SH-SY5Y (cell line): ENCODE measurements at regions not wholly inside any gene's neighbourhood (a gene's known extent, or its start where the extent isn't known, plus 50 kb on each side); places are given as distances from the start of the nearest gene placed in this dataset.

Experiments used
- GATA2 ChIP-seq: IDR thresholded peaks from 2 replicates; pipeline ENCODE4 v1.6.1; 2011; ENCODE audit warnings: mild to moderate bottlenecking, low read depth, low read length
- GATA3 ChIP-seq: IDR thresholded peaks from 2 replicates; pipeline ENCODE4 v1.6.1; 2011; ENCODE audit warnings: low read depth, mild to moderate bottlenecking, low read length, moderate library complexity

GRCh38 chr2:16208241-16208797 is 268.0 kb downstream of the MYCN start:
- no peak for TF ChIP-seq GATA2
- no peak for TF ChIP-seq GATA3
